GM10266 (cell line): ENCODE measurements at regions not wholly inside any gene's neighbourhood (a gene's known extent, or its start where the extent isn't known, plus 50 kb on each side); places are given as distances from the start of the nearest gene placed in this dataset.

Experiments
- DNase-seq: peaks from one replicate; pipeline ENCODE4 v3.0.0; 2012; ENCODE audit errors: extremely low spot score
- TF ChIP-seq, protein P1 (sequence below): IDR thresholded peaks from 2 replicates; pipeline ENCODE4 v1.5.1; 2012; ENCODE audit warnings: mild to moderate bottlenecking, low read depth; ENCODE audit not compliant: control insufficient read depth, insufficient read depth; ENCODE audit errors: missing control alignments

DNA sequence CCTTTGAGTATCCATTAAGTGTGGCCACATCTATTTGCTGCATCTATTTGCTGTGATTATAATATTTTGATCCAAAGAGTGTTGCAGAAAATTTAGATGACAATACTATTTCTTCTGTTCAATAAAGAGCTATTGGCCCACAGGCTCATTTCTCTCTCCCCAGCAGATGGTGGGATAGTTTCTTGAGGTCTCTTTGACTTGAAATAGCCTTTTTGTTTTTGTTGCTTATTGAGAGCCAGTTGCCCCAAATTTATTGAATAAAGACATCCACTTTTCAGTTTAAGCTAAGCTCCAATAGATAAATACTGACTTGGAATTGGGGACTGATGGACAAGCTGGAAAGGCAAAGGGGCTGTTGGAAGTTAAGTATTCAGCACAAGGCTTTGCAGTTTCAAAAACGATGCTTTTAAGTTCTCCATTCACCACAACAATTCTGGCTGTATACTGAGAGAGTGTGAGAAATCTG, 290.1 kb upstream of the MPDZ start:
- TF ChIP-seq, protein P1, sequence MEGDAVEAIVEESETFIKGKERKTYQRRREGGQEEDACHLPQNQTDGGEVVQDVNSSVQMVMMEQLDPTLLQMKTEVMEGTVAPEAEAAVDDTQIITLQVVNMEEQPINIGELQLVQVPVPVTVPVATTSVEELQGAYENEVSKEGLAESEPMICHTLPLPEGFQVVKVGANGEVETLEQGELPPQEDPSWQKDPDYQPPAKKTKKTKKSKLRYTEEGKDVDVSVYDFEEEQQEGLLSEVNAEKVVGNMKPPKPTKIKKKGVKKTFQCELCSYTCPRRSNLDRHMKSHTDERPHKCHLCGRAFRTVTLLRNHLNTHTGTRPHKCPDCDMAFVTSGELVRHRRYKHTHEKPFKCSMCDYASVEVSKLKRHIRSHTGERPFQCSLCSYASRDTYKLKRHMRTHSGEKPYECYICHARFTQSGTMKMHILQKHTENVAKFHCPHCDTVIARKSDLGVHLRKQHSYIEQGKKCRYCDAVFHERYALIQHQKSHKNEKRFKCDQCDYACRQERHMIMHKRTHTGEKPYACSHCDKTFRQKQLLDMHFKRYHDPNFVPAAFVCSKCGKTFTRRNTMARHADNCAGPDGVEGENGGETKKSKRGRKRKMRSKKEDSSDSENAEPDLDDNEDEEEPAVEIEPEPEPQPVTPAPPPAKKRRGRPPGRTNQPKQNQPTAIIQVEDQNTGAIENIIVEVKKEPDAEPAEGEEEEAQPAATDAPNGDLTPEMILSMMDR: no peak
- DNase-seq: no peak

DNA sequence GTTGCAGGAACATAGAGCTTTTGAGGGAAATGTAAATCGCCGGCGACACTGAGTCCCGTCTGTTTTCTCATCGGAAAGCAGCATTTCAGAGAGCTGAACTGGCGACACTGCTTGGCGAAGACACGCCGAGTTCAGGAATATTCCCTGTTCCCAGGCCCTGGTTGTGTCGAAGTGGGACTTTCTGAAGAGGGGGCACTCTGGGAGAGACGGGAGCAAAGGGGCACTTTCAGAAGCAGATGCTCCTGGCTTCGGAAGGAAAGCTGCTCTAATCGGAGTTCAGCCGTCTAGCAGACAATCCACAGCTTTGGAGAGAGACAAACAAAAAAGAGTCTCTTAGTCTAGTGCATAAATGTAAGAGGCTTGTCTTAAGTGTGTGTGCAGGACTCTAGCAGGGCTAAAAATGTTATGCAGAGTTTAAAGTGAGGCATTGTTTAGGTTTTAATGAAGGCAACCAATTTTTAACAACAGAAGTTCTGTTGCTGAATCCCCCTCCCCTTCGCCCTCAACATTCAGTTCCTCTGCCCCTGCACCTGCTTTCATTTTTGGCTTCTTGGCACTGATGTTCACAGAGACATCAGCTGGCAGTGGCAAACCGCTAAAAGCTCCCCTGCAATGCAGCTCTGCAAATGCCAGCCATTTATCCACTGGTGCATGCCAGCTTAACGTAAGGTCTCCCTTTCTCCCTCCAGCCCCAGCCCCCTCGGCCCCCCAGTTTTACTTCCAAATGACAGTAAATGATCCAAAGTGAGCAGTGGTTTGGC, 289.5 kb upstream of the MPDZ start:
- no peak for DNase-seq

DNA sequence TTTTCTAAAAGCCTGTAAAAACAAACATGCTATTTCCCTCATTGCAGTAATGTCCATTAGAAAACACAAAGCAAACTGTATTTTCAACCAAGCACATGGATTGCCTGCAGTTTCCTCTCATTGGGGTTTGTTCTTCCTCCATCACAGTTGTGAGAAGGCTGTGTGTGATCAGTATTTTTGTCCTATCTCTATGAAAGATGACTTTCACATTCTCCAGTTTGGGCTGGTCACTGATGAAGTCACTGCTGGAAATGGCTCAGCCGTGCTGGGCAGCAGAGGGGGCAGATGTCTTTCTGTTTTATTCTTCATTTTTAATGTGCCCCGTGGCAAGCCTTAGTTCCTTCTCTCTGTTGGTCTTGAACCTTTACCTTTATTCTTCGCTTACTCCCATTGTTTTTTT, 288.9 kb upstream of the MPDZ start:
- TF ChIP-seq, protein P1: no peak
- no peak for DNase-seq

More for the DNA sequence above, 289.5 kb upstream of the MPDZ start:
- TF ChIP-seq, protein P1: no peak

DNA sequence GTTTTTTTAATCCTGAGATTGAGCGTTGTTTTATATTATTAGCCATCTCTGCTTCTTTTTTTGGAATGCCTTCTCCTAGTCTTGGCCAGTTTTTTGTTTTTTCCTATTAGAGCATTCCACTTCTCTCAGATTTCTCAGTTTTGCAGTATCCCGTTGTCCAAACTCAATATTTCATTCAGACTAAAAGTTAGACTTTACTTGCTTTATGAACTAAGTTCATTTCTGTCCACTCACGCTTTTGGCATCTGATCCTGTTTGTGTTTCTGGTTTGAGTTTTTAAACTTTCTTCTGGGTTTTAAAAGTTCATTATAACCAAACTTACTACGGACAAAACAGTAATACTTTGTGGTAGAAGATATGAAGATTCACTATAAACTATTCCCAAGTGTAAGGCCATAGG, 288.3 kb upstream of the MPDZ start:
- DNase-seq: no peak
- TF ChIP-seq, protein P1: no peak

DNA sequence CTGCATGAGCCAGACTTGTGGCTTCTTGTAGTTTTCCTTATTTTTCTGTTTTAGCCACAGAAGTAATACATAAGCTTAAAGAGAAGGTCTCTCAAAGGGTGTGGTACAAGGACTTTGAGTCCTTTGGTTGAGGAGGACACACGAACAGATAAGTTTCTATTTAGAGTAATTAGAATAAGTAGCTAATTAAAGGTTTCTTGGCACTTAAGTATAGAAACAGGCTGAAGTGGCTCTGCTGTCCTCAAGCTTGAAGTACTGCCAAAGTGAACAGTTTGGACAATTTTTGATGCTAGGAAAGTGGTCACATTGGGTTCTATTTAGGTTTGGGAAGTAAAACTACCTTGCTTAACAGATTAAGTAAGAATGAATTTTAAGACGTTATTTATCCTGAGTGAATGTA, 278.3 kb upstream of the MPDZ start:
- no peak for DNase-seq
- TF ChIP-seq, protein P1: no peak

DNA sequence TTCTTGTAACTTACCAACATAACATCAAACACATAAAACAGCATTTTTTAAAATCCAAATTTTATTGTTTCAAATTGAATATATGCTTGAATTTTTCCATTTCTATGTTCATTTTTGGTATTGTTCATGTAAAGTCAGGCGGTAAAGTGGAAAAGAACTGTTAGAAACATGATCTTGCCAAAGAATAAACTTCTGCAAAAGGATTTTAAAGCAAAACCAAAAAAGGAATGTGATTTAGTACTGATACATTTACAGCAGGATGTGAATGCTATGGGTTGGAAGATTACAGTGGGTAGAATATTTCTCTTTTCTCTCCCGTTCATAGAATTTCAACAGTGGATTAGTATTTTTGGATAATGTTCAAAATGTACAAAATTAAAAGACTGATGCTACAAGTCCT, 277.2 kb upstream of the MPDZ start:
- TF ChIP-seq, protein P1: no peak
- no peak for DNase-seq

DNA sequence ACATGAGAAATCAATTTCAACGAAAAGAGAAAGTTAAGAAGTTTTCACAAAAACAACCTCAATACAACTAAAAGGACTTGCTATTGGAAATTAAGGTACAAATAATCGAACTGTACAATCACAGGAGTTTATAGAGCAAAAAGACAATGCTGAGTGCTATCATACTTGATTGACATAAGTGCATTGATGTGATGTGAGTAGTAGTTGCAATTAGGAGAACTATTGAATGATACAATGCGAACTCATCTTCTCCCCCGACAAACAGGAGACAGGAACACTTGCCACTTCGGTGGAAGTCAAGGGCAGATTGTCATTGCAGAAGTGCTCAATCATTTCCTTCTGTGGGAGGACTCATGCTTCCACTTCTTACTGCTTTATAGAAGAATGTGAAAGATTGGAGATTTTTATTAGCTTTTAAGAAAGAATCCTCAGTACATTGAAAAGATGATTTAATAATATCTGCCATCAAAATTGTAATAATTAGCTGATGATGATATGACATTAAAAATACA, 276.6 kb upstream of the MPDZ start:
- no peak for DNase-seq
- TF ChIP-seq, protein P1: no peak
